MCF 10A (cell line): ENCODE measurements at regions not wholly inside any gene's neighbourhood (a gene's known extent, or its start where the extent isn't known, plus 50 kb on each side); places are given as distances from the start of the nearest gene placed in this dataset.

Experiments used
- BruUV-seq: library from RNA; stranded (reverse); fragments of 400-500 nt; replicated peaks from 2 replicates; lab custom pipeline; 2021; lab: Mats Ljungman, UMichigan
- CTCF ChIA-PET: fragments of 300-600 bp; sonication (Branson Sonifier 250); formaldehyde crosslinking; extraction: SDS; loops from one replicate; lab custom pipeline; 2021; ENCODE audit warnings: antibody characterized with exemption, inconsistent platforms; lab: Yijun Ruan, JAX
- POLR2A ChIA-PET: fragments of 300-600, 350-650 bp; sonication (Branson Sonifier 250); formaldehyde crosslinking; extraction: SDS; loops from one replicate; lab custom pipeline; 2020; ENCODE audit warnings: antibody characterized with exemption, inconsistent platforms; lab: Yijun Ruan, JAX
- DNase-seq: peaks from one replicate; pipeline ENCODE4 v3.0.0-alpha.2; 2018; ENCODE audit not compliant: unreplicated experiment
- H3K27ac Mint-ChIP-seq: one replicate; pipeline ENCODE4 v1.8.0; 2022; ENCODE audit warnings: mild to moderate bottlenecking, low read depth, mixed read lengths; ENCODE audit not compliant: unreplicated experiment
- H3K27me3 Mint-ChIP-seq: one replicate; pipeline ENCODE4 v1.8.0; 2022; ENCODE audit warnings: mixed read lengths; ENCODE audit not compliant: insufficient read depth, unreplicated experiment
- H3K36me3 Mint-ChIP-seq: one replicate; pipeline ENCODE4 v1.8.0; 2022; ENCODE audit warnings: mild to moderate bottlenecking, moderate library complexity, mixed read lengths; ENCODE audit not compliant: insufficient read depth, unreplicated experiment
- H3K4me1 Mint-ChIP-seq: one replicate; pipeline ENCODE4 v1.8.0; 2022; ENCODE audit warnings: mixed read lengths; ENCODE audit not compliant: insufficient read depth, unreplicated experiment
- H3K4me3 Mint-ChIP-seq: one replicate; pipeline ENCODE4 v1.8.0; 2022; ENCODE audit warnings: mild to moderate bottlenecking, moderate library complexity, mixed read lengths; ENCODE audit not compliant: unreplicated experiment
- H3K9me3 Mint-ChIP-seq: one replicate; pipeline ENCODE4 v1.8.0; 2022; ENCODE audit warnings: mixed read lengths; ENCODE audit not compliant: unreplicated experiment
- intact Hi-C: fragments of 100-400 bp; cut with micrococcal nuclease; formaldehyde crosslinking; loops from 2 replicates; pipeline ENCODE4 v1.14.1; 2022
- TF ChIP-seq, protein P1 (sequence below): fragments of 200-600 bp; IDR thresholded peaks from one replicate; pipeline ENCODE4 v1.8.0; 2022; ENCODE audit warnings: antibody characterized with exemption, mild to moderate bottlenecking; ENCODE audit not compliant: unreplicated experiment

DNA sequence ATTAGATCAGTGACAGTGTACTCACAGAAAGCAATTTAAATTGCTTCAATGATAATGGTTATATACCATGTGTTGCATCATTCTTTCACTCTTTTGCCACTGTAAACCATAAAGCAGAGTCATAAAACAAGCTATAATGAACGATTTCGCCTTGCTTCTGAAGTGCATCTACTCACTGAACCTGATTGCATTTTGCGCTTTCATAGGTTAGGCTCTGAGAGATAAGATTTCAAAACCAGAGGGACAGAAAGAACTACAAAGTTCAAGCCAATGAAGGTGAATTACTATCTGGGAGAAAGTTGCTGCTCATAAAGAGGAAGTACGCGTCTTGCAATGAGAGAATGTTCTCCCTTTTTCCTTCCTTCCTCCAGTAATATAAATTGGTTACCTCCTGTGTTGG, 412.7 kb downstream of the CETN3 start:
- CTCF ChIA-PET, result no interaction called here
- Mint-ChIP-seq H3K4me3 (no peak overlapping the region), H3K36me3 (no peaks in the 10 kb centered on the region), H3K9me3 (no peaks in the 10 kb centered on the region), H3K4me1 (no peaks in the 10 kb centered on the region), H3K27me3 (no peaks in the 10 kb centered on the region), H3K27ac (no peak overlapping the region)
- no peak for DNase-seq
- POLR2A ChIA-PET, result no interaction called here
- TF ChIP-seq, protein P1, sequence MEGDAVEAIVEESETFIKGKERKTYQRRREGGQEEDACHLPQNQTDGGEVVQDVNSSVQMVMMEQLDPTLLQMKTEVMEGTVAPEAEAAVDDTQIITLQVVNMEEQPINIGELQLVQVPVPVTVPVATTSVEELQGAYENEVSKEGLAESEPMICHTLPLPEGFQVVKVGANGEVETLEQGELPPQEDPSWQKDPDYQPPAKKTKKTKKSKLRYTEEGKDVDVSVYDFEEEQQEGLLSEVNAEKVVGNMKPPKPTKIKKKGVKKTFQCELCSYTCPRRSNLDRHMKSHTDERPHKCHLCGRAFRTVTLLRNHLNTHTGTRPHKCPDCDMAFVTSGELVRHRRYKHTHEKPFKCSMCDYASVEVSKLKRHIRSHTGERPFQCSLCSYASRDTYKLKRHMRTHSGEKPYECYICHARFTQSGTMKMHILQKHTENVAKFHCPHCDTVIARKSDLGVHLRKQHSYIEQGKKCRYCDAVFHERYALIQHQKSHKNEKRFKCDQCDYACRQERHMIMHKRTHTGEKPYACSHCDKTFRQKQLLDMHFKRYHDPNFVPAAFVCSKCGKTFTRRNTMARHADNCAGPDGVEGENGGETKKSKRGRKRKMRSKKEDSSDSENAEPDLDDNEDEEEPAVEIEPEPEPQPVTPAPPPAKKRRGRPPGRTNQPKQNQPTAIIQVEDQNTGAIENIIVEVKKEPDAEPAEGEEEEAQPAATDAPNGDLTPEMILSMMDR, result no peak
- no TSS peak for BruUV-seq
- intact Hi-C loops, result no loop called here

DNA sequence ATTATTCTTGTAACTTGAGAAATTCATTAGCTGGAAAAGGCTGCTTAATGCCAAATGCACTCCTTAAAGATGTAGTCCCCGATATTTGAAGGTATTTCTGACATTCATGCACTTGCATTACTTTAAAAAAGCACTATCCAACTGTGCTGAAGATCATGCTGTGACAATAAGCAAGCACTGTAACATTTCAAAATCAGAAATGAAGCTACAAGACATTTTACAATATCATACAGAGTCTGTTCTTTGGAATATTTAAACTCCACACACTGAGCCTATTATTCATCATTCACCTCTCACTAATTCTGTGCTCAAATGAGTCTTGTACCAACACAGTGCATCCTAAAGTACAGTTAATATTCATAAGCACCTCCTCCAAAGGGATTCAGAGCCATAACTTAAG, 413.2 kb downstream of the CETN3 start:
- H3K4me3 Mint-ChIP-seq, result no peak overlapping the region
- CTCF ChIA-PET, result no interaction called here
- TF ChIP-seq, protein P1, result no peak
- no peaks in the 10 kb centered on the region for H3K36me3 Mint-ChIP-seq
- no TSS peak for BruUV-seq
- no peaks in the 10 kb centered on the region for H3K4me1 Mint-ChIP-seq
- intact Hi-C loops, result no loop called here
- no peaks in the 10 kb centered on the region for H3K9me3 Mint-ChIP-seq
- POLR2A ChIA-PET, result no interaction called here
- H3K27ac Mint-ChIP-seq, result no peak overlapping the region
- no peak for DNase-seq
- no peaks in the 10 kb centered on the region for H3K27me3 Mint-ChIP-seq

DNA sequence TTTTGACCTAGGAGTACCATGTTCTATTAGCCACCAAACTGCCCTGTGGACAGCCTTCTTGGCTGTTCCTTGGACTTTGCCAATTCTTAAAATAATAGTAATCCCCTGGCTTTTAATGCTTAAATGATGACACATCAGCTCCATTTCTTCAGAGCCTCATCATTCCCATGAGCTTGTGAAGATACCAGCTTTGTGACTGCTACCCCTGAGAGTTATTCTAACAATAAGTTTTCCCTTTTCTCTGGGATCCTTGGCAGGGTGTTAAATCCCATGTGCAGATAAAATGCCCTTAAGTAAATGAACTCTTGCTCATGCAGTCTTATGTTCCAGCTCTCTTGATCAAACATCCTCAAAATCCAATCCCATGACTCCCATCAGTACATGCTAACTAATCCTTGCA, 415.3 kb downstream of the CETN3 start:
- TF ChIP-seq, protein P1, result no peak
- BruUV-seq, result no TSS peak
- intact Hi-C loops, result no loop called here
- Mint-ChIP-seq H3K4me3 (no peak overlapping the region), H3K9me3 (no peaks in the 10 kb centered on the region), H3K36me3 (no peaks in the 10 kb centered on the region), H3K27me3 (no peaks in the 10 kb centered on the region), H3K27ac (no peak overlapping the region), H3K4me1 (no peaks in the 10 kb centered on the region)
- no peak for DNase-seq
- ChIA-PET CTCF (no interaction called here), POLR2A (interaction anchor here (0.6 kb wide), 1 partner anchor 1410 kb away, joined by 3 read pairs; no protein-coding TSS in a partner anchor)

DNA sequence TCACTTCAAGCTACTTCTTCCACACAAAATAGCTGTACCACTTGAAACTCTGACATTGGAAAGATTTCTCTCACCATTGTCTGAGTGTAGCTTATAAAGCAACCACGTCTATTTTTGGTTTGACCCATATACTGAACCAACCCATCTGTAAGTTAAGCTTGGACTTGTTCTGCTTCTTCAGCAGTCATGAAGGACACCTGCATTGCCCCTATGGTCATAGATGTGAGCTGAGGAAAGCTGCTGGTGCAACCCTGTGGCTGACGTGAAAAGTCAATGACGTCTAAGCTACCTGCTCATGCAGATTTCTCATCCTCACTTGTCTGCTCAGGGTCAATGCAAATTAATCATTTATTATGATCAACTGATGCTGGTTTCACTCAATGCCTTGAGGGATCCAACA, 417.4 kb downstream of the CETN3 start:
- TF ChIP-seq, protein P1, result no peak
- H3K27ac Mint-ChIP-seq, result no peak overlapping the region
- ChIA-PET CTCF (interaction anchor here (0.6 to 0.8 kb wide), 4 partner anchors 15 to 1251 kb away, joined by 3 read pairs; no protein-coding TSS in a partner anchor), POLR2A (no interaction called here)
- intact Hi-C loops, result no loop called here
- no peaks in the 10 kb centered on the region for H3K4me1 Mint-ChIP-seq
- H3K4me3 Mint-ChIP-seq, result no peak overlapping the region
- no TSS peak for BruUV-seq
- no peaks in the 10 kb centered on the region for H3K9me3 Mint-ChIP-seq
- no peaks in the 10 kb centered on the region for H3K36me3 Mint-ChIP-seq
- DNase-seq, result no peak
- H3K27me3 Mint-ChIP-seq, result no peaks in the 10 kb centered on the region
